OCI-M2 (cell line): ENCODE measurements at regions not wholly inside any gene's neighbourhood (a gene's known extent, or its start where the extent isn't known, plus 50 kb on each side); places are given as distances from the start of the nearest gene placed in this dataset.

Source experiments
- DNase-seq: peaks from one replicate; lab custom pipeline; 2025; ENCODE audit not compliant: unreplicated experiment; lab: John Stamatoyannopoulos, UW

DNA sequence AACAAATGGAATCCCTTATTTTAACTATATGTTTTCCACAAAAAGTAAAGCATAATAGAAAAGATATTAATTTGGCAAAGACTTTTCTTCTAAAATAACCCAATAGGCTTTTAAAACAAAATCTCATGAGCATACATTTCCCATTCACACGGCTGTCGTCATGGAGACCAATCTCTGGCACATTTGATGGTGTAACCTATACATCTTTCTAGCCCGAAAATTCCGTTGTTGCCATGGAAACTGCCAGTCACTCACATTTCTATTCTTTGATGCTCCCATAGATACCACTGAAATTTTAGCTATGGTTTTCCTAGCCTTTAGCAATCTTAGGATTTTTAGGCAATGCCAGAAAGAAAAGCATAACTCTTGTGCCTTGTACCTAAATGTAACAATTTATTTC lies 262.9 kb upstream of the TRPM3 start:
- DNase-seq, result no peak

- DNase-seq, result no peak
Observed at GRCh38 chr9:71383308-71383940, 262.0 kb upstream of the TRPM3 start.

DNA sequence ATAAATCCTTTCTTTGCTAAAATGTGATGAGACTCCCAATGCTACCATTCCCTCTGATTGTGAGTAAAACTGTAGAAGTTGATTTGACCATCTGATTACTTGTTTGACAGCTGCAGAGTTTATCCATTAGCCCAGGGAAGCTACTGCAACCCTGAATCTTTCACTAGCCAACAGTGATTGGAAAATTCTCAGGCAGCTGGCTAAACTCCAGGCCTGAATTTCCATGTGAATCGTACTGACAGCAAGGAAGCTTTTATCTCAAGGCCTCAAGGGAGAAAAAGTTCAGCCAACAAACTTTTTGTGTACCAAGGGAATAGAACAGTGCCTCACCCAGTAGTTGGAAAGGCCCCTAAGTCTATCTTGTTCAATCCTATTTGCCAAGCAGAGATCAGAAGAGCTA lies 246.7 kb upstream of the TRPM3 start:
- DNase-seq, result no peak

DNA sequence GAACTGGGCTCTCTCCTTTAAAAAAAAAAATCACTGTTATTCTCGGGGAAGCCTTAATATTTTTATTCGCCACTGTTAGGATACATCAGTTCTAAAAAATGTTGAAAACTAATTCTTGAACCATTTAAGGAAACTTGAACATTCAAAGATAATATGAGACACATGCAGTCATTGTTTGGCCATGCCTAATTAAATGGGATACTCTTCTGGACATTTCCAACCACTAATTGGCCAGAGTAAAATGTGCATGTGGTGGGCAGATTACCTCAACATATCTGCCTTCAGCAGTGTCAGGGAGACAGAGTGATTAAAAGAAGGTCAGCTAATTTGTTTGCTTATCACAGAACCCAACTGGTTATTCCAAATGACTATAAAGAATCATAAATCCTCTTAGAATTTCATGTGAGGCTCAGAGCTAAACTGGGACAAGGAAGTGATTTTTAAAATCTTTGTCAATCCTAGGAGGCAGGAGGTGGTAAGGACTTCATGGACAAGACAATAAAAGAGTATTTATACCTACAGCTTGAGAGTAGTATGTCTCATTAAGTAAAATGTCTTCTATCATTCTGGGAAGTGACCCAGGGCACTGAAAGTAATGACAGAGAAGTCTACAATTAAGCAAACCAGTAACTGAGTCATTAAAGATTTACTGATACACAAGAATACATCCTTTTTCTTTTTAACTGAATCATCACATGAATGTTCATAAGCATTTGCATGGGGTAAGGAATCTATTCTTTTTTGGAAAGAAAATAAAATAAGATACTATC lies 242.9 kb upstream of the TRPM3 start:
- no peak for DNase-seq

- no peak for DNase-seq
Observed at GRCh38 chr9:71363286-71363961, 242.0 kb upstream of the TRPM3 start.

DNA sequence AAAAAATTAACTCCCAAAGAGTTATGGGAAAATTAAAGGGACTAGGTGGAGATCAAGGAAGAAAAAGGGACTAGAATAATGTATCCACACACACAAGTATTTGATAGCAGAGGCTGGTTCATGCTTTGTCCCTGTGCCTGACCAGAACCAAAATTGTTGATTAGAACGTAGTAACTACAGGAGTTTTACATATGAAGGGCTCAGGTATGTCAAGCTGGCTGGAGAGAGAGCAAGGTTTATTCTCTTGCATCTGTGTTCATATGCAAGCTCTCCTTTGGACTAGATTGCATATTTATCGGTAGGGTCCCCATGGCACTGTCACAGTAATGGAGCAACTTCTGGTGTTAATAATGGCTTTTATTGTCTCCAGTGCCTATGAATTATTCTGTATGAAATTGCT lies 239.9 kb upstream of the TRPM3 start:
- no peak for DNase-seq

- no peak for DNase-seq
Observed at GRCh38 chr9:71357346-71357745, 235.9 kb upstream of the TRPM3 start.

DNA sequence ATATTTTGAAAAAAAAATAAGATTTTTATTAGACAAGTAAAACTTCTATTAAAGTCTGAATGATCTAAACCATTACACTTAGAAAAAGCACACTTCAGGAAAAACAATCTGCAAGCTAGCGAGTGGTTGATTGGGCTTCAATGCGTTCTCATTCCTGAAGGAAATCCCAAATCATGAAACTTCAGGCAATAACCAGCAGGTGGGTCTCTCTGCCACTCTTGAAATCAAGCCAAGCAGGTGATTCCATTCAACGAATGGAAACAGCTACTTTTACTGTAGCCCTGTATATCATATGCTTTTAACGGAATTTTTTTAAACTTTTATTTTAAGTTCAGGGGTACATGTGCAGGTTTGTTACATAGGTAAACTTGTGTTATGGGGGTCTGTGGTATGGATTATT lies 234.5 kb upstream of the TRPM3 start:
- no peak for DNase-seq

GRCh38 chr9:71353720-71354119 lies 232.3 kb upstream of the TRPM3 start:
- no peak for DNase-seq

GRCh38 chr9:71352837-71353236 lies 231.4 kb upstream of the TRPM3 start:
- no peak for DNase-seq

GRCh38 chr9:71349218-71349617 lies 227.8 kb upstream of the TRPM3 start:
- no peak for DNase-seq

GRCh38 chr9:71333321-71333720 lies 211.9 kb upstream of the TRPM3 start:
- DNase-seq, result no peak

DNA sequence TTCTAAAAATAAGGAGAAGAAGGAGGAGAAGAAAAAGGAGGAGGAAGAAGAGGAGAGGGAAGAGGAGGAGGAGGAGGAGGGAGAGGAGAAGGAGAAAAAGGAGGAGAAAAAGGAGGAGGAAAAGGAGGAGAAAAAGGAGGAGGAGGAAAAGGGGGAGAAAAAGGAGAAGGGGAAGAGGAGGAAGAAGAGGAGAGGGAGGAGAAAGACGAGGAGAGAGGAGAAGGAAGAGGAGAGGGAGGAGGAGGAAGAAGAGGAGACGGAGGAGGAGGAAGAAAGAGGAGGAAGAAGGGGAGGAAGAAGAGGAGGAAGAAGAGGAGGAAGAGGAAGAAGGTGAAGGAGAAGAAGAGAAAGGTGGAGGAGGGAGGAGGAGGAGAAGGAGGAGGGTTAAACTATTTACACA lies 210.2 kb upstream of the TRPM3 start:
- no peak for DNase-seq

- no peak for DNase-seq
Observed at GRCh38 chr9:71329873-71330272, 208.5 kb upstream of the TRPM3 start.

DNA sequence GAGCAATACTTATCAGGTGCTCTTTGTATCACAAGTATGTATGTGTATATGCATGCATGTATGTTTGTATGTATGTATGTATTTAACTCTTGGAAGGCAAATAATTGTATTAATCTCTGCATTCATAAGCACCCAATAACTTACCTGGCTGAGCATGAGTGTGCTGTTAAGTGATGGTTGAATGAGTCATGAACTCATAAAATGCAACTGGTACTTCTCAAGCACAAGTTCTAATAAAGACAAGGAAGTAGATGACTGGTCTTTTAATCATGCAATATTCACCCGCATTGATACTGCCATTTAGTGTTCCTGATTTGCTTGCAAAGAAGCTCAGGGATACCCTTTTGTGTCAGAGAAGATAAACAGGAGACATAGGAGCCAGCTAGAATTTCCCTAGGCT lies 204.9 kb upstream of the TRPM3 start:
- DNase-seq, result no peak

GRCh38 chr9:71323357-71323756 lies 201.9 kb upstream of the TRPM3 start:
- no peak for DNase-seq

DNA sequence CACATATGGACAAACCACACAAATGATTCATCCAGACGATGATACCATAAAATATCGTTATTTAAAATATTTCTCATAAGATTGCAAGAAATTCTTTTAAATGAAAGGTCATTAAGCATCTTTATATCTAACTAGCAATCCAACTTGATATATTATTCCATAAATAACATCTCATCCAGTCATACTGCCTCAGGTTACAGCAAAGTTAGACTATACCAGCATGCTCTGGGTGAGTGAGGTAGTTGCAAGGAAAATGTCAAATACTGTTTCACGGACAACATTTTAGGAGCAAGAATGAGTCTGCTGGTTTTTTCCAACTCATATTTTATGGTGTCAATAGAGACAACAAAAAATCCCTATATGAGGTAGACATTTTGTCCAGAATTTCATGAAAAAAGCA lies 200.9 kb upstream of the TRPM3 start:
- no peak for DNase-seq

GRCh38 chr9:71308454-71308853 lies 187.0 kb upstream of the TRPM3 start:
- DNase-seq, result no peak

- DNase-seq, result no peak
Observed at GRCh38 chr9:71306134-71306533, 184.7 kb upstream of the TRPM3 start.

- DNase-seq, result no peak
Observed at GRCh38 chr9:71303351-71303750, 181.9 kb upstream of the TRPM3 start.

GRCh38 chr9:71302776-71303175 lies 181.4 kb upstream of the TRPM3 start:
- DNase-seq, result no peak

- no peak for DNase-seq
Observed at GRCh38 chr9:71295928-71296327, 174.5 kb upstream of the TRPM3 start.
